Stimulated activated CD4-positive, alpha-beta T cell treated with anti-CD3 and anti-CD28 coated beads, Interleukin-12 subunit alpha, Interleukin-12 subunit beta, amount 100 ng/mL, for 4 hours (primary cell): ENCODE measurements at regions not wholly inside any gene's neighbourhood (a gene's known extent, or its start where the extent isn't known, plus 50 kb on each side); places are given as distances from the start of the nearest gene placed in this dataset.
"Not testable (repeated sequence)": the region's sequence is repeated elsewhere in the genome, so short reads cannot be mapped to it uniquely, and the experiment has no call there.

Source experiments
- DNase-seq: peaks from one replicate; pipeline ENCODE4 v3.0.0-alpha.2; 2020

DNA sequence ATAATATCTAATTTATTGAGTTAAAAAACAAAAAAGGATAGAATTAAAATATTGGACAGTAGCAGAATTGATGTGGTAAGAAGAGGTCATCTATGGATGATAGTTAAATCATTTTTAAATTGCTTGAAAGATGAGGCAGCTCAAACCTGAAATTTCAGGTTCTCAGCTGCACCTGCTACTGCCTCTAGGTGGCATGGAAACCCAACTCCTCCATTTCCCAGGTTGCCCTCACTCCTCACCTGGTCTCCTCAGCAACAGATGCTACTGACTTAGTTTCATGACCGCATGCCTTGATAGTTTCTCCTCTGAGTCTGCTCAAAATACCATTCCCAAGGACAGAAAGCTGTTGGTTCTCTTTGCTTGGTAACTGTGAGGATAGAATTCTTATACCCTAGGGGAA is 148.1 kb downstream of the ABHD5 start:
- DNase-seq: no peak

- no peak for DNase-seq
Observed at GRCh38 chr3:43843386-43843785, 152.6 kb downstream of the ABHD5 start.

GRCh38 chr3:43844757-43845156 is 154.0 kb downstream of the ABHD5 start:
- DNase-seq: no peak

- DNase-seq: not testable (repeated sequence)
Observed at GRCh38 chr3:43845553-43845952, 154.8 kb downstream of the ABHD5 start.

DNA sequence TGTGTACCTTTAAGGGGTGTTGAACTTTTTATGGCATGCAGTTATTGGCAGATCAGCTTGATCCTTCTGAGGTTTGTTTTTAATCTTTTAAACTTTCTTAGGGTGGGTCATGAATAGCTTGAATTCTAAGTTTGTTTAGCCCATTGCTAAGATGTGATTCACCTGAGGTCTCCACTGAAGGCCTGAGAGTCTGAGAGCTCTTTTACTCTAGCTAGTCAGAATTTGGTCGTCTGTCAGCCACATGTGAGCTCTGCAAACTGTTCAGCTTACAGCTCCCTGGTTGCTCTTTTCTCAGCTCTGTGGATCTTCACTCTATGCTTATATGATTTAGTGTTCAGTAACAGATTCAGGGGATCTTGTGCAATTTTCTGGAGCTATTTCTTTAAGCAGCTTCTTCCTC is 161.3 kb downstream of the ABHD5 start:
- DNase-seq: no peak

DNA sequence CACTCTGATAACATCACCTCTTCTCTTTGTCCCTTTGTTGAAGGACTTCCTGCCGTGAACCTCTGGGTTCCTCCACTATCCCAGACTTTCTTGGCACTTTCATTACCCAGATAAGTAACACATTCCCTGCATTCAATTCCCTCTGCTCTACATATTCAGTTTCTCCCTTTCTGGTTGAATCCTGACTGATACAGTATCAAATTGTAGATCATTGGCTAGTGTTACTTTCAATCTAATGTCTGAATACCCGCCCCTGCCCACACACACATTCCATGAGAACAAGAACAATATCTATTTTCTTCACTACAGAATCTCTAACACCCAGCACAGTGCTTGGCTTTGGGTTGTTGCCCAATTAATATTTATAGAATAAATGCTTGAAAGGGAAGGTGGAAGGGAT is 163.5 kb downstream of the ABHD5 start:
- no peak for DNase-seq

DNA sequence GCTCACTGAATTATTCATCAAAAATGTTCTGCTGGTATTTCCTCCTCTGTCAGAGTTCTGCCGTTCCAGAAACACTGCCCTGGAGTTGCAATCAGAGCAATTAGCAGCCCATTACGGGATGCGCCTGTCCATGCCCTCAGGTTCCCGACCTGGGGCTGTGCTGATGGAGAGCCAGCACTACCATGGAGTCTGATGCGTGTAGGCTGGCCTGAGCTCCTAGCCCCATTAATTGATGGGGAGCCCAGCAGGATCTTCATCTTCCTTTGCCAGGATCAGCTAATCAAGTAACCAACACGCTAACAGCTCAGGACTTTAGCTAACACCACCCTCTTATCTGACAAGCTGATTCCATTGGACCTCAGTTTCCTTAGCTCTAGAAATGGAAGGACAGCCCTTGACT is 164.2 kb downstream of the ABHD5 start:
- DNase-seq: no peak

GRCh38 chr3:43855674-43856299 is 165.0 kb downstream of the ABHD5 start:
- peak; percentile 28 for DNase-seq

- DNase-seq: no peak
Observed at GRCh38 chr3:43856351-43856750, 165.6 kb downstream of the ABHD5 start.

DNA sequence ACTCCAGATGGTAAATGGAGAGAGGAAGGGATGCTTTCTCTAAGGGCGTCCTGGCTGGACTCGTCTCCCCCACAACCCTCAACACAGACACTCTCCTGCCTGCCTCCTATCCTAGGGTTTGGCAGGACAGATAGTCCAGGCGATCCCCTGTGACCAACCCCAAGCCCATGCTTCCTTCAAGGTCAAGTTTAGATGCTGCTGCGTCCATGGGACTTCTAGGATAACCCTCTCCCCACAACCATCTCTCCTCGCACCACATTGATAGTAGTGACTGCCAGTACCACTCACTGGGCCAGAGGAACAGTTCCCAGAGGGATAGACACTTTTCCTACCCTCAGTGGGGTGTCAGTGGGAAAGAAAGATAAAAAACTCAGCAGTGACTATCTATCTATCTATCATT is 166.0 kb downstream of the ABHD5 start:
- DNase-seq: no peak

- DNase-seq: no peak
Observed at GRCh38 chr3:43857361-43858293, 166.9 kb downstream of the ABHD5 start.

DNA sequence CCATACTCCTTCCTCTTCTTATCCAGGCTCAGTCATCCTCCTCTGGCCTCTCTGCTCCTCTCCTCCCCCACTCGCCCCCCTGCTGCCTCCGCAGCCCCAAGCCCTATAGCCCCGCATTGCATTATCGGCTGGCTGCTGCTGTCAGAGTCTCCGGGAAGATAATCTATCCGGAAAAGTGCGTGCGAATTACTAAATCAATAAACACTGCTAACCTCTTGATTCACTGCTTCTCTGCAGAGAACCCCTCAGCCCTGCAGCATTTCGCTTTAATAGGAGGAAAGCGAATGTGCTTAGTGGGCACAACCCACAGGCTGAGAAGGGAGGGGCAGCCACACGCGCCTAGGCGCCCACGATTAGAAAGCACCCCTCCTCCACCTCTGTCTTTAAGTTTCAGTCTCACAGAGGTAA is 167.6 kb downstream of the ABHD5 start:
- no peak for DNase-seq

GRCh38 chr3:43859766-43860165 is 169.0 kb downstream of the ABHD5 start:
- no peak for DNase-seq

- DNase-seq: no peak
Observed at GRCh38 chr3:43861635-43862034, 170.9 kb downstream of the ABHD5 start.

DNA sequence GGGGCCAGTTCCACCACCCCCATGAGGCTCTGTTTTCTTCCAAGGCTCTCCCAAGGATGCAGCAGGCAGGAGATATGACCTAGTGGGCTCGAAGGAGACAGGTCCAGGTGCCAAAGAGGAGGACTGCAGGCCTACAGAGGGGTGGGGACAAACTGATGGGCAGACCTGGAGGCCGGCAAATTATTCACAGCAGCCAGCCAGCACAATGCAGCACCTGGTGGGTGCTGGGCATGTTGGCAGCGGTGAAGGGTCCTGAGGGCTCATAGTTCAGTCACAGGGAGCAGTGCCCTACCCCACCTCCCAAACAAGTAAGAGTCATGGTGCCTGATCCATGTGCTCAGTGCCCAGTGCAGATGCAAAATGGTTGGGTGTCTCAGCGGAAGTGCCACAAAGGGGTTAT is 171.7 kb downstream of the ABHD5 start:
- no peak for DNase-seq

- DNase-seq: no peak
Observed at GRCh38 chr3:43862992-43863805, 172.5 kb downstream of the ABHD5 start.

GRCh38 chr3:43863966-43864933 is 173.5 kb downstream of the ABHD5 start:
- no peak for DNase-seq

DNA sequence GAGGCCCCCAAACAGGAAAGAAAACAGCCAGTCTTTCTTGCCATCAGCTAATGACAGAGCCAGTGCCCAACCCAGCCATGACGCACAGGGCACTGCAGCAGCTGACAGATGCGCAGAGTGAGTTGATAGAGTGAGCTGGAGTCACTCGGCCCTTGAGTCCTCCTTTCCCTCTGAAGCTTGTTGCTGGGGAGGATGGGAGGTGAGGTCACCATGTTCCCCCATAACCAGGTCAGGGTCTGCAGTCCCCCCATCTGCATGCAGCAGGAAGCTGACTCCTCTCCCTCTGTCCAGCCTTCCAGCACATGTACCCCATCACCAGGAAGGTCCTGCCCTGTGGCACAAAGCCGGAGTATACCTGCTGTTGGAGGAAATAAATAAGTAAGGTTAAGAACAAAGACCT is 174.6 kb downstream of the ABHD5 start:
- DNase-seq: no peak

DNA sequence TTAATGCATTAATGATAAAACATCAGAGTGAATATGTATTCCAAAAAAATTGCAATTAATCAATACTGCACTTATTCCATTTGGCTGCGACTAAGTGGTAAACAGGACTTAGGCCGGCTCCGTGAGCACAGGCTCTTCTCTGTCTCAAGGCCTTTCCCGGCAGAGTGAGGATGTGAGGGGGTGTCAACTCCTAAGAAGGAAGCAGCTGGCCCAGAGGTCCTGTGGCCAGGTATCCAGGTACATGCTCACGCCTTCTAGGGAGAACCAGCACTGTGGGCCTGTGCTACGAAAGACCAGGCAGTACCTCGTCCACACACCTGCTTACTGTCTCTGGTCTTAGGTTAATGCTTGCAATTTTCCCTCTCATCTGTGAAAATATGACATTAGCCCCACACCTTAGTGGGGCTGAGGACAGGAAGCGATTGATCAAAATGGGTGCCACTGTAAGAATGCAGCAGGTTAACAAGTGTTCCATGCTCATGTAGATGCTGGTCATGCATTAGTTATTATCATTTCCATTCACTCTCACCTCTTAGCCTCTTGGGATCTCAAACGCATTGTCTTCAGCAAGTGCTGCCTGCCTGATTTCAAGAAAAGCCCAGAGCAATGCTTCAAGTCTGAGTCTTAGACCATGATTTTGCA is 175.3 kb downstream of the ABHD5 start:
- DNase-seq: no peak

DNA sequence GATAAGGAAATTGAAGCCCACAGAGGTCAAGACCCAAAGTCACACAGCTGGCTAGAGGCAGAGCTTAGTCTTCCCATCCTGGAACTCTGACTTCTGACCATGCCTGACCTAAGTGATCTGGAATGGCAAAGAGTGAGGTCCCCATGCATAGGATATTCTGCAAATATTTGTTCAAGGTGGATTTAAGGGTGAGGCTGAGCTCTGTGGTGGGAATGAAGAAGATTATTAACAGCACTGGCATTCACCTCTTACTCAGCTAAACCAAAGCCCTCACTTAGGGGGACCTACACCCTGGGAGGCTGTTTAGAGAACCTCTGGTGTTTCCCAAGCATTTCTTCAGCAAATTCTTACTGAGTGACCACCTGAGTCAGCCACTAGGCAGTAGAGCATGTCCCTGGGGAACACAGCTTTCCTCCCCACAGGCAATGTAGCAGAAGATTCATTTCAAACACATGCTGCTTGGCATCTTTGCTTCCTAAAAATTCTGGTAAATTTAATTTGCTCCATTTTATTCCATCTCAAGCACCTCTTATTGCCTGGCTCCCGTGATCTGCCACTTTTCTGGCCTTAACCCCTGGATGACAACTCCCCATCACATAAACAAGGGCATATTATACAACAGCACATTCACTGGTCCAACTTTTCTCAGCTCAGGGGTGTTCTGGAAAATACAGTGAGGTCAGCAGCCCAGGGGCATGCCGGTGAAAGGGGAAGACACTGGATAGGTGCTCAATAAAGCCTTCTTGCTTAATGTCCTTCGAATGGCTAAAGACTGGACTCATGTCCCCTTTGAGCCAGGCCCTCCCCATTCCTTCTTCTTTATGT is 176.0 kb downstream of the ABHD5 start:
- DNase-seq: no peak
